PC-9 (cell line): ENCODE measurements at regions not wholly inside any gene's neighbourhood (a gene's known extent, or its start where the extent isn't known, plus 50 kb on each side); places are given as distances from the start of the nearest gene placed in this dataset.

Source experiments
- EZH2 ChIP-seq: fragments of 200-600 bp; sonication (generic); IDR thresholded peaks from 2 replicates; pipeline ENCODE4 v1.8.0; 2017; ENCODE audit warnings: antibody characterized with exemption, low read depth
- TF ChIP-seq, protein P1 (sequence below): fragments of 200-600 bp; sonication (generic); conservative IDR thresholded peaks from 2 replicates; pipeline ENCODE4 v1.6.1; 2017; ENCODE audit warnings: mixed run types, antibody characterized with exemption, mild to moderate bottlenecking, moderate library complexity

GRCh38 chr2:48183276-48183675, 131.2 kb upstream of the FOXN2 start:
- TF ChIP-seq, protein P1, sequence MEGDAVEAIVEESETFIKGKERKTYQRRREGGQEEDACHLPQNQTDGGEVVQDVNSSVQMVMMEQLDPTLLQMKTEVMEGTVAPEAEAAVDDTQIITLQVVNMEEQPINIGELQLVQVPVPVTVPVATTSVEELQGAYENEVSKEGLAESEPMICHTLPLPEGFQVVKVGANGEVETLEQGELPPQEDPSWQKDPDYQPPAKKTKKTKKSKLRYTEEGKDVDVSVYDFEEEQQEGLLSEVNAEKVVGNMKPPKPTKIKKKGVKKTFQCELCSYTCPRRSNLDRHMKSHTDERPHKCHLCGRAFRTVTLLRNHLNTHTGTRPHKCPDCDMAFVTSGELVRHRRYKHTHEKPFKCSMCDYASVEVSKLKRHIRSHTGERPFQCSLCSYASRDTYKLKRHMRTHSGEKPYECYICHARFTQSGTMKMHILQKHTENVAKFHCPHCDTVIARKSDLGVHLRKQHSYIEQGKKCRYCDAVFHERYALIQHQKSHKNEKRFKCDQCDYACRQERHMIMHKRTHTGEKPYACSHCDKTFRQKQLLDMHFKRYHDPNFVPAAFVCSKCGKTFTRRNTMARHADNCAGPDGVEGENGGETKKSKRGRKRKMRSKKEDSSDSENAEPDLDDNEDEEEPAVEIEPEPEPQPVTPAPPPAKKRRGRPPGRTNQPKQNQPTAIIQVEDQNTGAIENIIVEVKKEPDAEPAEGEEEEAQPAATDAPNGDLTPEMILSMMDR: no peak
- no peak for TF ChIP-seq EZH2
